HEK293 (cell line): ENCODE measurements at regions not wholly inside any gene's neighbourhood (a gene's known extent, or its start where the extent isn't known, plus 50 kb on each side); places are given as distances from the start of the nearest gene placed in this dataset.

Source experiments
- BCL11A ChIP-seq: fragments of 450-650 bp; formaldehyde crosslinking; IDR thresholded peaks from 2 replicates; pipeline ENCODE4 v1.5.1; 2016; ENCODE audit warnings: low read depth, missing biosample characterization, missing genetic modification characterization
- ZNF175 ChIP-seq: fragments of 450-650 bp; formaldehyde crosslinking; IDR thresholded peaks from 2 replicates; pipeline ENCODE4 v1.5.1; 2016; ENCODE audit warnings: missing biosample characterization, missing genetic modification characterization

- TF ChIP-seq ZNF175 (tag by site-specific recombination) (no peak), BCL11A (tag by site-specific recombination) (no peak)
Measured at GRCh38 chr14:21861153-21861552, 187.5 kb upstream of the OR4E1 start.
